SU-DHL-6 (cell line): ENCODE measurements at regions not wholly inside any gene's neighbourhood (a gene's known extent, or its start where the extent isn't known, plus 50 kb on each side); places are given as distances from the start of the nearest gene placed in this dataset.

Experiments
- EZH2phosphoT487 ChIP-seq: fragments of 200-600 bp; sonication (generic), shearing (Covaris generic); conservative IDR thresholded peaks from 2 replicates; pipeline ENCODE4 v1.6.1; 2018; ENCODE audit warnings: mild to moderate bottlenecking, antibody characterized with exemption, low read length, moderate library complexity, mixed read lengths
- TF ChIP-seq, protein P1 (sequence below): fragments of 200-600 bp; sonication (generic); IDR thresholded peaks from one replicate; pipeline ENCODE4 v1.5.1; 2017; ENCODE audit warnings: antibody characterized with exemption, mild to moderate bottlenecking, low read length, moderate library complexity; ENCODE audit not compliant: insufficient read depth, poor library complexity, severe bottlenecking

DNA sequence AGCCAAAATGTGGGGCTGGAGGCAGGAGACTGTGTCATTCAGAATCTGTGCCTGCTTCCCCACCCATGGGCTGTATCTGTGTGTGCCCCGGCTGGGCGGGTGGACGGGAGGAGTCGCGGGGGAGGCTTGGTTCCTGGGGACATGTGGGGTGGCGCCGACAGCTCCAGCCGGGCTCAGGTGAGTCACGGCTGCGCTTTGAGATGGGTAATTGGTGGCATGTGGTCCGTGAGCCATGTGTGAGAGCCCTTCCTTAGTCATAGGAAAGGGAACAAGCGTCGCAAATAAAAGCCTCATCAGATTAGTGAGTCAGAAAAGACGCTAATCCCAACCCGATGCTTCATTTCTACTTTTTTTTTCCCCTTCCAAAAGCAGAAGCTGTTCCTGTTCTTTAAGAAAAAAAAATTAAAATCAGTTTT lies 118.6 kb upstream of the ZNF536 start:
- TF ChIP-seq, protein P1, sequence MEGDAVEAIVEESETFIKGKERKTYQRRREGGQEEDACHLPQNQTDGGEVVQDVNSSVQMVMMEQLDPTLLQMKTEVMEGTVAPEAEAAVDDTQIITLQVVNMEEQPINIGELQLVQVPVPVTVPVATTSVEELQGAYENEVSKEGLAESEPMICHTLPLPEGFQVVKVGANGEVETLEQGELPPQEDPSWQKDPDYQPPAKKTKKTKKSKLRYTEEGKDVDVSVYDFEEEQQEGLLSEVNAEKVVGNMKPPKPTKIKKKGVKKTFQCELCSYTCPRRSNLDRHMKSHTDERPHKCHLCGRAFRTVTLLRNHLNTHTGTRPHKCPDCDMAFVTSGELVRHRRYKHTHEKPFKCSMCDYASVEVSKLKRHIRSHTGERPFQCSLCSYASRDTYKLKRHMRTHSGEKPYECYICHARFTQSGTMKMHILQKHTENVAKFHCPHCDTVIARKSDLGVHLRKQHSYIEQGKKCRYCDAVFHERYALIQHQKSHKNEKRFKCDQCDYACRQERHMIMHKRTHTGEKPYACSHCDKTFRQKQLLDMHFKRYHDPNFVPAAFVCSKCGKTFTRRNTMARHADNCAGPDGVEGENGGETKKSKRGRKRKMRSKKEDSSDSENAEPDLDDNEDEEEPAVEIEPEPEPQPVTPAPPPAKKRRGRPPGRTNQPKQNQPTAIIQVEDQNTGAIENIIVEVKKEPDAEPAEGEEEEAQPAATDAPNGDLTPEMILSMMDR: no peak
- no peak for TF ChIP-seq EZH2phosphoT487
